GM19395 (cell line): ENCODE measurements at regions not wholly inside any gene's neighbourhood (a gene's known extent, or its start where the extent isn't known, plus 50 kb on each side); places are given as distances from the start of the nearest gene placed in this dataset.
"Not testable (repeated sequence)": the region's sequence is repeated elsewhere in the genome, so short reads cannot be mapped to it uniquely, and the experiment has no call there.

Experiments used
- ATAC-seq: cut with Tn5 transposase; IDR thresholded peaks from one replicate; pipeline ENCODE4 v1.9.1; 2021; ENCODE audit warnings: mild to moderate bottlenecking, moderate library complexity; ENCODE audit not compliant: unreplicated experiment

- no peak for ATAC-seq
These were observed 133.7 kb downstream of the ATL2 start for GRCh38 chr2:38243186-38243880.

- ATAC-seq, result no peak
These were observed 137.6 kb downstream of the ATL2 start for GRCh38 chr2:38239452-38239851.

GRCh38 chr2:38238705-38239104 lies 138.4 kb downstream of the ATL2 start:
- ATAC-seq, result not testable (repeated sequence)

GRCh38 chr2:38237311-38237710 lies 139.8 kb downstream of the ATL2 start:
- no peak for ATAC-seq

GRCh38 chr2:38233231-38233983 lies 143.7 kb downstream of the ATL2 start:
- no peak for ATAC-seq

- no peak for ATAC-seq
These were observed 144.6 kb downstream of the ATL2 start for GRCh38 chr2:38232454-38232853.

GRCh38 chr2:38230756-38231155 lies 146.3 kb downstream of the ATL2 start:
- ATAC-seq, result no peak

- no peak for ATAC-seq
These were observed 148.3 kb downstream of the ATL2 start for GRCh38 chr2:38228753-38229152.

GRCh38 chr2:38224821-38225437 lies 149.0 kb upstream of the CYP1B1 start:
- no peak for ATAC-seq

- no peak for ATAC-seq
These were observed 148.2 kb upstream of the CYP1B1 start for GRCh38 chr2:38224181-38224580.

GRCh38 chr2:38223256-38223655 lies 147.3 kb upstream of the CYP1B1 start:
- ATAC-seq, result no peak

GRCh38 chr2:38220164-38220563 lies 144.2 kb upstream of the CYP1B1 start:
- ATAC-seq, result no peak

GRCh38 chr2:38218995-38219394 lies 143.0 kb upstream of the CYP1B1 start:
- no peak for ATAC-seq

GRCh38 chr2:38218591-38218991 lies 142.6 kb upstream of the CYP1B1 start:
- no peak for ATAC-seq

GRCh38 chr2:38217401-38218188 lies 141.6 kb upstream of the CYP1B1 start:
- no peak for ATAC-seq

GRCh38 chr2:38216886-38217285 lies 140.9 kb upstream of the CYP1B1 start:
- ATAC-seq, result no peak

- ATAC-seq, result no peak
These were observed 140.0 kb upstream of the CYP1B1 start for GRCh38 chr2:38215993-38216392.

GRCh38 chr2:38215522-38215921 lies 139.6 kb upstream of the CYP1B1 start:
- no peak for ATAC-seq

GRCh38 chr2:38214209-38214717 lies 138.3 kb upstream of the CYP1B1 start:
- no peak for ATAC-seq

- ATAC-seq, result no peak
These were observed 137.7 kb upstream of the CYP1B1 start for GRCh38 chr2:38213619-38214167.

- no peak for ATAC-seq
These were observed 136.4 kb upstream of the CYP1B1 start for GRCh38 chr2:38212312-38212711.
